UCSD-AML1 (cell line): ENCODE measurements at regions not wholly inside any gene's neighbourhood (a gene's known extent, or its start where the extent isn't known, plus 50 kb on each side); places are given as distances from the start of the nearest gene placed in this dataset.

ENCODE experiments used
- DNase-seq: peaks from one replicate; lab custom pipeline; 2025; ENCODE audit not compliant: unreplicated experiment; lab: John Stamatoyannopoulos, UW

DNA sequence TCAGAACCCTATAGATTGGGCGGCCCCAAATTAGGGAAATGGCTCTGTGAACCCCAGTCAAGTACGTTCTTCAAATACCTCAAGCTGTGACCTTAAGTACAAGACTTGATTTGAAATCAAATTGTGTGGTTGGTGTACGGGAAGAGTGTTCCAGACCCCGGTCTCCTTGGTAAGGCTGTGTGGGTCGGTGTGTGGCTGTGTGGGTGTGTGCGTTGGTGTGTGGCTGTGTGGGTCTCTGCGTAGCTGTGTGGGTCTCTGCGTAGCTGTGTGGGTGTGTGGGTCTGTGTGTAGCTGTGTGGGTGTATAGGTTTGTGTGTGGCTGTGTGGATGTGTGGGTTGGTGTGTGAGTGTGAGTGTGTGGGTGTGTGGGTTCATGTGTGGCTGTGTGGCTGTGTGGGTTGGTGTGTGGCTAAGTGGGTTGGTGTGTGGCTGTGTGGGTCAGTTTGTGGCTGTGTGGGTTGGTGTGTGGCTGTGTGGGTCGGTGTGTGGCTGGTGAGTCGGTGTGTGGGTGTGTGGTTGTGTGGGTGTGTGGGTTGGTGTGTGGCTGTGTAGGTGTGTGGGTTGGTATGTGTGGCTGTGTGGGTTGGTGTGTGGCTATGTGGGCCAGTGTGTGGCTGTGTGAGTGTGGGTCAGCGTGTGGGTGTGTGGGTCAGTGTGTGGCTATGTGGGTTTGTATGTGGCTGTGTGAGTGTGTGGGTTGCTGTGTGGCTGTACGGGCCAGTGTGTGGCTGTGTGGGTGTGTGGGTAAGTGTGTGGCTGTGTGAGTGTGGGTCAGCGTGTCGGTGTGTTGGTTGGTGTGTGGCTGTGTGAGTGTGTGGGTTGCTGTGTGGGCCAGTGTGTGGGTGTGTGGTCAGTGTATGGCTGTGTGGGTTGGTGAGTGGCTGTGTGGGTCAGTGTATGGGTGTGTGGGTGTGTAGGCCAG lies 238.7 kb upstream of the ZFHX3 start:
- DNase-seq, result no peak

- no peak for DNase-seq
Measured at GRCh38 chr16:73285436-73286201, 237.7 kb upstream of the ZFHX3 start.

DNA sequence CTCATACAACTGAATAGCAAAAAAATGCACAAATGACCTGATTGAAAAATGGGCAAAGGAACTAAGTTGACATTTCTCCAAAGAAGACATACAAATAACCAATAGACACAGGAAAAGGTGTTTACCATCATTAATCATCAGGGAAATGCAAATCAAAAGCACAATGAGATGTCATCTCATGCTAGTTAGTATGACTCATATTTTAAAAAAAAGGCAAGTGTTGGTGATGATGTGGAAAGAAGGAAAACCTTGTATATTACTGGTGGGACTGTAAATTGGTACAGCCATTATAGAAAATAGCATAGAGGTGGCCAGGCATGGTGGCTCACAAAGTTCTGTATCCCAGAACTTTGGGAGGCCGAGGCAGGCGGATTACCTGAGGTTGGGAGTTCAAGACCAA lies 232.5 kb upstream of the ZFHX3 start:
- no peak for DNase-seq

DNA sequence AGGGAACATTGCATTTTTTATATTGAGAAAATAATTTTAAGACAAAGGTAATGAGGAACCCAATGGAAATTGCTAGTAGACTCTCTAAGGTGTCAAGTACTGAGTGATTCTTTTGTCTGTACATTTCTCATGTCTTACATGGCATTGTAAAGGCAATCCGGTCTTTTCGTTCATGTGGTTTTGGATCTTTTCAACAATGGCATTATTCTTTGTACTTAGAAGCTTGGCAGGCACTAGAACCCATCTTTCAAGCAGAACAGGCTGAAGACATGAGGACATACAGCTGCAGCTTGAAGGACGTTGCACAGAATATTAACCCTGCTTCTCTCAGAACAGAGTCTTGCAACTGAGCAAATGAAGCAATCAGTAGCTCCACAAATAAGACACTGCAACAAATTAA lies 231.5 kb upstream of the ZFHX3 start:
- no peak for DNase-seq

DNA sequence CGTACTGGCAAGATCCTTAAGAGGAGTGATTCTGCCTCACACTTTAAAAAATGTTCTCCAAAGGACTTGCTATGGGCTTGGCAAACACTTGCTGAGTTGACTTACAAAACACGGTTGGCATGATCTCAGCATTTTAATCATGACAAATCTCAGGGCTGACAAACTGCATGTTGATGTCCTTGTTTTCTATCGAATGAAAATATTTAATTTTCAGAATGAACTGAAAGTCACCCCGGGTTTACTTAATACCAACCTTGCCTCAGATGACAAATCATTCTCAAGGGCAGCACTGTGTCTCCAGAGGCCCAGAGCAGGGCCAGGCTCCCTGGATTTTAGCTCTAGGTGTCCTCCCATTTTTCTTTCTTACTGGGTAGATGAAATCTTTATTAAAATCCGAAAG lies 229.1 kb upstream of the ZFHX3 start:
- DNase-seq, result no peak

DNA sequence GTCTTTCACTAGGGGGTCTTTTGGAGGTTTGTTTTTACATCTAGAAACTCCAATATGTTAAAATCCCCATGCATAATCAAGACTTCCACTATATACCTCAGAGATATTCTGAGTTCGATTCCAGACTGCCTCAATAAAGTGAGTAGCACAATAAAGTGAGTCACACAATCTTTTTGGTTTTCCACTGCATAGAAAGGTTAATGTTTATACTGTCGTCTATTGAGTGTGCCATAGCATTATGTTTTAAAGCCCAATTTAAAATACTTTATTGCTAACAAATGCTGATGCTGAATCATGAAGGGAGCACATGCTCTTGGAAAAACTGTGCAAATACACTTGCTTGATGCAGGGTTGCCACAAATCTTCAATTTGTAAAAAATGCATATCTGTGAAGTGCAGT lies 227.5 kb upstream of the ZFHX3 start:
- no peak for DNase-seq

DNA sequence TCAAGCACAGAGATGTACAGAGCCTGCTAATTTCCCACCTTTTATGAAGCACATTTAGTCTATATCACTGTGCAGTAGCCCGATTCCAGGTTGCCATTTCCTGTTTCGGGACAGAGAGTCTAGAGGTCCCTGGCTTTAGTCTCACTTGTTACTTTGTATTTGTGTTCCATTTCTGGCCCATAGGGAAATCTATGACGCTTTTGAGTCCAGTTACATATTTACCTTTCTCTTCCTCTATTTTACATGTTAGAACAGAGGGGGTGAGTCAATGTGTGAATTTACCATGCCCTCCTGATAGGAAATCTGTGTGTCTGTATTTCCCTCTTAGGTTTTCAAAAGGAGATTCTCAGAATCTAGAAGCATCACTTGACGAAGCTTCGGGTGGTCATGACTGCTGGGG lies 227.1 kb upstream of the ZFHX3 start:
- no peak for DNase-seq

- no peak for DNase-seq
Measured at GRCh38 chr16:73274140-73274539, 226.2 kb upstream of the ZFHX3 start.

DNA sequence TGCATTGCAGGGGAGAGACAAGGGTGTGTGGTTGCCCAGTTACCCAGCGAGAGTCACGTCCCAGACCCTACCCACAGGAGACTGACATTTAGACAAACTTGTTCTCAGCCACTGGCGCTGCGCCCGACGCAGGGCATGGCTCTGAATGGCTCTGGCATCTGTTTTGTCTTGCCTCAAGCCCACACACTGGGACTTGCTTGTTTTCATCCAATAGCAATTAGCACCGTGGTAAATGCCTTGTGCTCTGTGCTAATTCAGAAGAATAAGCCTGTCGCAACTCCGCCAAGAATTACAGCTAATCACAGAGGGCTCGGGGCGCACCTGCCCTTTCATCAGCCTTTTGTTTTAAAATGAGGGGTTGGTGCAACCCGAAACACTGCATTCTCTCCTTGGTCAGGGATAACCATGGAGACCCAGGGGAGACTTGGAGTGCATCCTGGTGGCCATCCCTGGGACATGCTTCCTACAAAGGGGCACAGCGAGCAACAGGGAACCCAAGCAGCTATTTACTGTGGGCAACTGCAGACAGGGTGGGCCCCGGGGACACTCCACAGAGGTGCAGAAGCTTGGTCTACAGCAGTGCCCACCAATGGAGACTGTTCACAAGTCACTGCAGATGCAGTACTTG lies 220.6 kb upstream of the ZFHX3 start:
- DNase-seq, result no peak

DNA sequence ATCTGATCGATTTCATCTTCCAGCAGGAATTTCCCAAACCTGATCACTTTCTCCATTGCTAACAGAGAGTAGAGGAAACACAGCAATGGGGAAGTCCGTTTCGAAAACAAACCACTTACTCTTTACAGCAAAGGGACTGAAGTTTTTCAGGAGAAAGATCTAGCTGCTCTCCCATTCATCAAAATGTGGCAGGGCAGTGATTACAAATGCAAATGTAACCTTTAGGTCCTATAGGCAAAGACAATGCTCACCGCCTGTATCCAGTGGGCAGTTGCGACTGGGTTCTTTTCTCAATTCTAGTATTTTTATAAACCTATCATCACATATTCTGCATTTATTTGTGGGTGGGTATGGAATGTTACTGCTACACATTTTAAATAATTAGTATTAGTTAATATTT lies 218.0 kb upstream of the ZFHX3 start:
- no peak for DNase-seq

GRCh38 chr16:73265124-73265837 lies 217.4 kb upstream of the ZFHX3 start:
- DNase-seq, result no peak

- DNase-seq, result no peak
Measured at GRCh38 chr16:73262931-73263330, 215.0 kb upstream of the ZFHX3 start.

GRCh38 chr16:73255031-73255430 lies 207.1 kb upstream of the ZFHX3 start:
- DNase-seq, result no peak

DNA sequence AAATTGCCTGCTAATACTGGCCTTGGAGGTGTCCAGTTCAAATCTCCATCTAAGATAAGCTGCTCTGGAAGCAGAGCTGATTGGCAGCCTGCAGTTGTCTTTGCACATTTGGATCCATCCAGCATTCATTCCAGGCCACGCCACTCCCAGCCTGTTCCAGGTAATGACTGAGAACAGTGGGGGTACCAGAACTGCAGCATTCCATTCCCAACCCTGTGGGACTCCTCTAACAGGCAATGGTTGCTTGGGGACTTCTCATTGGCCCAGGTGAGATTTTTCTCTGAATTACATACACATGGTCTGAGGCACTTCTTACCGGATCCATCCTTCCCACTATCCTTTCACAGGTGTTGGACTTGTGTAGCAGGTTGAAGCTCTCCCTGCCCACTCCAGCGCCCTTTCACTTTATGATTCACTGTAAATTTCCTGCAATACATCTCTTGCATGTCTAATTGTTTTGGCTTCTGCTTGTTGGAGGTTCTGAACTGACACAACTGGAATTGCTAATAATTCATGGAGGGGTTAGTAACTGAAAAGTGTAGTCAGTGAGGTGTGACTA lies 206.1 kb upstream of the ZFHX3 start:
- DNase-seq, result no peak

DNA sequence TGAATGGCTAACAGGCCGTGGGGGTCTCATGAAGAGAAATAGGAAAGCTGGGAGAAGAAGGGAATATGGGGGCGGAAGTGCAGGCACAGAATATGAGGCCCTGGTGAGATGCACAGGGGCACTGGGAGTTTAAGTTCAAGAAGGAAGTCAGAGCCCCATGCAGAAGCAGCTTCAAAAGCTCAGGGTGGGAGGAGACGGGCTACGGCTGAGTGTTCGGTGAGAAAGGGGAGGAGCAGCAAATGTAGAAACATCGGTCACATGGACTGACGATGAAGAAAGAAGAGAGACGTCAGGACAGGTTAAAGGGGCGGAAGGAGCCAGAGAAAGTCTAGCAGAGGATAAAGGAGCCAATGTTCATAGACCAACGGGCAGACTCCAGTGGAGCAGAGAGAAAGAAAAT lies 204.5 kb upstream of the ZFHX3 start:
- no peak for DNase-seq

DNA sequence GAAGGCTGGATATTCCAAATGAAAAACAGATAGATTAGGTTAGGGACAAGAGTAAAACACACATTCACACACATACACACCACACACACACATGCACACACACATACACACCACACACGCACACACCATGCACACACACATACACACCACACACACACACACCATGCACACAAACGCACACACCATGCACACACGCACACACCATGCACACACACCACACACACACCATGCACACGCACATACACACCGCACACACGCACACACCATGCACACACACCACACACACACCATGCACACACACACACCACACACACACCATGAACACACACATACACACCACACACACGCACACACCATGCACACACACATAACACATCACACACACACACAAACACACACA lies 203.7 kb upstream of the ZFHX3 start:
- DNase-seq, result no peak

GRCh38 chr16:73248316-73248715 lies 200.4 kb upstream of the ZFHX3 start:
- no peak for DNase-seq

DNA sequence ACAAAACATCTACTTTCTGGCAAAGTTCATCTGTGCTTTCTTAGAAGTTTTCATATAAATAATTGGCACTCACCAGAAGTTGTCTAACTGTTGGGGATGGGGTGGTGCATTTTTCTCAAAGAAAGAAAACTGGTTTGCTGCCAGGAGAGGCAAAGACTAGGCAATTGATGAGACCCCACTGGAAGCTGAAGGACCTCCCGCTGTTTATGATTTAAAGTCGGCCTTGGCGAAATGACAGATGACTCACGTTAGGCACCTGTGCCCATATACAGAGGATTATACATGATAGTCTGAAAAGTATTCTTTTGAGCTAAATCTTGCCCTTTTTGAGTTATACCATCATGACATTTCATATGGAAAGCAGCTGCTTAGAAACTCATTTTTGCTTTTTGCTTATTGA lies 193.0 kb upstream of the ZFHX3 start:
- DNase-seq, result no peak

GRCh38 chr16:73237601-73238000 lies 189.7 kb upstream of the ZFHX3 start:
- DNase-seq, result no peak

DNA sequence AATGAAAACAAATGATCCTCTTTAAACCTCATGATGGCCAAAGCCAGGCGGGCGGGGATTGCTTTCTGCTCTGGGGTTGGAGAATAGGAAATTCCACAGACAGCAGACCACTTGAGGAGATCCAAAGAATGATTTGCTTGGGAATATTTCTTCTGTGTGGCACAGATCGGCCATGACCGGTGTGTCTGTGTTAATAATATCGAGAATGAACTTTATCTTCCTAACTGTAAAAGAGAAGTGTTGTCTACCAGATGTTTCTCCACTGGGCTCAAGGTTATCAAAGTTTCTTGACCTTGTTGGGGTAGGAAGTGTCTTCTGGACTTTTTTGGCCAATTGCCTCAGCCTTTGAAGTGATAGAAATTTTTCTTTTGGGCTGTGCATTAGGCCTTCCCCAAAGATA lies 186.6 kb upstream of the ZFHX3 start:
- no peak for DNase-seq

DNA sequence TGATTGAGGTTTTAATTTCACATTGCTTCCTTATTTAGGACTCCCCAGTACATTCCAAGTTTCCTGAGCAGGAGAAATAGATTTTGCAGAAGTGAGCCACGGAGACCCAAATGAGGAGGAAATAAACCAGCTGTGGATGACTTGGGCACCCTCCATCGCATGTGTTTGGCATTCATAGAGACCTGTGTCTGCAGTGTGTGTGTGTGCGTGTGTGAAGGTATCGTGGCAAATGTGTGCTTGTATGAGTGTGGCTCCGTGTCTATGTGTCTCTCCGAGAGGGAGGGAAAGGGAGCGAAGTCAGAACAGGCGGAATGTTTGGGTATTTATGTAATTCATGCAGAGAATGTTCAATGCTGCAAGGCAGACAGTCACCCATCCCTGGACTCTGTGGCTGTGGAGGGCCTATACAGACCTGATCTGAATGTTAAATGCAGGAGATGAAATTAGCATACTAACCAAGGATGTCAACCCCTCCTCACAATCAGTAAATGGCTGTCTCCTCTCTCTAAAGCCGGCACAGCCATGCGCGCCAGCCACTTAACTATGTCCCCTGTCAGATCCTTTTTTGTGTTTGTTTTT lies 186.0 kb upstream of the ZFHX3 start:
- no peak for DNase-seq
